ENCODE measurements at regions not wholly inside any gene's neighbourhood (a gene's known extent, or its start where the extent isn't known, plus 50 kb on each side); places are given as distances from the start of the nearest gene placed in this dataset.

GRCh38 chr18:38651736-38652135 is 1086.1 kb upstream of the CELF4 start:
- TF ChIP-seq CTCF (IDR thresholded peaks at IDR 0.05) (no peak), EZH2 (IDR thresholded peaks at IDR 0.05) (no peak), EZH2phosphoT487 (IDR thresholded peaks at IDR 0.05) (no peak)

GRCh38 chr18:38648179-38648578 is 1082.6 kb upstream of the CELF4 start:
- DNase-seq (ENCODE audit: low spot score), result no peak
- no peaks in the 10 kb centered on the region for H3K4me1 ChIP-seq
- TF ChIP-seq EZH2 (IDR thresholded peaks at IDR 0.05), result no peak
- TF ChIP-seq CTCF (IDR thresholded peaks at IDR 0.05), result no peak
- no peak for TF ChIP-seq EZH2phosphoT487 (IDR thresholded peaks at IDR 0.05)
- H3K4me3 ChIP-seq, result no peak overlapping the region
- no peak overlapping the region for H2AFZ ChIP-seq (replicated peaks)
- Mint-ChIP-seq H3K36me3 (no peaks in the 10 kb centered on the region), H3K4me3 (no peak overlapping the region), H3K27ac (no peak overlapping the region), H3K4me1 (peaks cover 3% of the 10 kb centered on the region), H3K9me3 (no peaks in the 10 kb centered on the region), H3K27me3 (ENCODE audit: insufficient read depth, low read depth) (no peaks in the 10 kb centered on the region)
- no peaks in the 10 kb centered on the region for H3K27me3 ChIP-seq
- H3K79me2 ChIP-seq (ENCODE audit: low read depth), result no peaks in the 10 kb centered on the region
- H3F3A ChIP-seq (ENCODE audit: low read depth), result no peaks in the 10 kb centered on the region
- H3K9ac ChIP-seq, result no peak overlapping the region
- no peaks in the 10 kb centered on the region for H3K9me3 ChIP-seq (ENCODE audit: low read depth)
- no peak overlapping the region for H3K4me2 ChIP-seq
- no peak overlapping the region for H3K27ac ChIP-seq
- no peaks in the 10 kb centered on the region for H4K20me1 ChIP-seq (ENCODE audit: low read depth)
- H3K36me3 ChIP-seq, result no peaks in the 10 kb centered on the region

More at GRCh38 chr18:38651736-38652135, 1086.1 kb upstream of the CELF4 start:
- Mint-ChIP-seq H3K27ac (no peak overlapping the region), H3K9me3 (no peaks in the 10 kb centered on the region), H3K36me3 (no peaks in the 10 kb centered on the region), H3K4me3 (no peak overlapping the region), H3K4me1 (peaks cover 3% of the 10 kb centered on the region), H3K27me3 (ENCODE audit: insufficient read depth, low read depth) (no peaks in the 10 kb centered on the region)
- H3K9ac ChIP-seq, result no peak overlapping the region
- no peak overlapping the region for H3K4me3 ChIP-seq
- no peaks in the 10 kb centered on the region for H3K36me3 ChIP-seq
- no peak for DNase-seq (ENCODE audit: low spot score)
- H3K79me2 ChIP-seq (ENCODE audit: low read depth), result no peaks in the 10 kb centered on the region
- no peaks in the 10 kb centered on the region for H3F3A ChIP-seq (ENCODE audit: low read depth)
- H3K27ac ChIP-seq, result no peak overlapping the region
- no peak overlapping the region for H3K4me2 ChIP-seq
- no peaks in the 10 kb centered on the region for H3K9me3 ChIP-seq (ENCODE audit: low read depth)
- no peaks in the 10 kb centered on the region for H3K4me1 ChIP-seq
- H3K27me3 ChIP-seq, result no peaks in the 10 kb centered on the region
- H2AFZ ChIP-seq (replicated peaks), result no peak overlapping the region
- H4K20me1 ChIP-seq (ENCODE audit: low read depth), result no peaks in the 10 kb centered on the region

GRCh38 chr18:38646296-38646695 is 1080.7 kb upstream of the CELF4 start:
- Histone ChIP-seq H4K20me1 (ENCODE audit: low read depth) (no peaks in the 10 kb centered on the region), H3K9ac (no peak overlapping the region), H2AFZ (replicated peaks) (no peak overlapping the region), H3K27me3 (no peaks in the 10 kb centered on the region), H3K27ac (no peak overlapping the region), H3K79me2 (ENCODE audit: low read depth) (no peaks in the 10 kb centered on the region), H3K4me1 (no peaks in the 10 kb centered on the region), H3K4me3 (no peak overlapping the region), H3K36me3 (no peaks in the 10 kb centered on the region), H3K4me2 (no peak overlapping the region), H3K9me3 (ENCODE audit: low read depth) (no peaks in the 10 kb centered on the region), H3F3A (ENCODE audit: low read depth) (no peaks in the 10 kb centered on the region)
- peaks cover 3% of the 10 kb centered on the region for H3K4me1 Mint-ChIP-seq
- no peak for TF ChIP-seq EZH2 (IDR thresholded peaks at IDR 0.05)
- TF ChIP-seq EZH2phosphoT487 (IDR thresholded peaks at IDR 0.05), result no peak
- TF ChIP-seq CTCF (IDR thresholded peaks at IDR 0.05), result no peak
- no peaks in the 10 kb centered on the region for H3K36me3 Mint-ChIP-seq
- H3K9me3 Mint-ChIP-seq, result no peaks in the 10 kb centered on the region
- no peak overlapping the region for H3K27ac Mint-ChIP-seq
- peaks cover 2% of the 10 kb centered on the region for H3K27me3 Mint-ChIP-seq (ENCODE audit: insufficient read depth, low read depth)
- DNase-seq (ENCODE audit: low spot score), result no peak
- no peak overlapping the region for H3K4me3 Mint-ChIP-seq
